Dedifferentiated amniotic fluid mesenchymal stem cell (primary cell): ENCODE measurements at regions not wholly inside any gene's neighbourhood (a gene's known extent, or its start where the extent isn't known, plus 50 kb on each side); places are given as distances from the start of the nearest gene placed in this dataset.
A peak's percentile ranks its signal among the peaks of the same experiment; 100 is the strongest.
"Not testable (repeated sequence)": the region's sequence is repeated elsewhere in the genome, so short reads cannot be mapped to it uniquely, and the experiment has no call there.

Experiments
- DNase-seq: peaks from one replicate; pipeline ENCODE4 v3.0.0-alpha.2; 2016; ENCODE audit errors: extremely low spot score

DNA sequence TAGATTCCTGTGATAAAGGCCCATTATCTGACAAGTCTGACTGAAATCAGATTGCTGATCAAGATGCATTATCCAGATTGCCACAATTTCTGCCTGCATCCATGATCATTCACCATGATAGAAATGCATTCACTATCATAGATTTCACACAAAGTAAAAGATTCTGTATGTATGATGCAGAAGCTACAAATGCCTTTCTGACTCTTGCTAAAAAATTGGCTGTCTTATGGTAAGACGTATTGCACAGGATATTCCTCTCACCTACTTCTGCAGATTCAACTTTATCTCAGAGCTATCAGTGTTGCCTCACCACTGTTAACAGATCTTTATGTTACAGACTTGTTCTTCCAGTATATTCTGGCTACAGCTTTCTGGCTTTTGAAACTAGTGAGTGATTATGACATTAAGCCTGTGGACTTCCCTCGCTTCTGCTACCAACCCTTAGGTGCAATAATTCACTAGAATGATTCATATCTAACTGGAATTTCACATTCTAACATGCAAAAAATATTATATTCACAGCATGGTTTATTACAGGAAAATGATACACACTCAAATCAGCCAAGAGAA, 955.3 kb downstream of the EPHA3 start:
- no peak for DNase-seq

- DNase-seq, result no peak
Observed at GRCh38 chr3:90068783-90069182, 961.4 kb downstream of the EPHA3 start.

GRCh38 chr3:90069748-90070147, 962.3 kb downstream of the EPHA3 start:
- DNase-seq, result no peak

- DNase-seq, result no peak
Observed at GRCh38 chr3:90076136-90076535, 968.7 kb downstream of the EPHA3 start.

GRCh38 chr3:90080988-90081387, 973.6 kb downstream of the EPHA3 start:
- no peak for DNase-seq

DNA sequence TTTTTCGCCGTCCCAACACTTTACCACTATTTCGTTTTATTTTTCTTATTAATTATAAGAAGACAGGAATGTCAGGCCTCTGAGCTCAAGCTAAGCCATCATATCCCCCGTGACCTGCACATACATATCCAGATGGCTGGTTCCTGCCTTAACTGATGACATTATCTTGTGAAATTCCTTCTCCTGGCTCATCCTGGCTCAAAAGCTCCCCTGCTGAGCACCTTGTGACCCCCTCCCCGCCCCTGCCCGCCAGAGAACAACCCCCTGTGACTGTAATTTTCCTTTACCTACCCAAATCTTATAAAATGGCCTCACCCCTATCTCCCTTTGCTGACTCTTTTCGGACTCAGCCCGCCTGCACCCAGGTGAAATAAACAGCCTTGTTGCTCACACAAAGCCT, 978.9 kb downstream of the EPHA3 start:
- DNase-seq, result not testable (repeated sequence)

GRCh38 chr3:90087703-90088102, 980.3 kb downstream of the EPHA3 start:
- DNase-seq, result no peak

DNA sequence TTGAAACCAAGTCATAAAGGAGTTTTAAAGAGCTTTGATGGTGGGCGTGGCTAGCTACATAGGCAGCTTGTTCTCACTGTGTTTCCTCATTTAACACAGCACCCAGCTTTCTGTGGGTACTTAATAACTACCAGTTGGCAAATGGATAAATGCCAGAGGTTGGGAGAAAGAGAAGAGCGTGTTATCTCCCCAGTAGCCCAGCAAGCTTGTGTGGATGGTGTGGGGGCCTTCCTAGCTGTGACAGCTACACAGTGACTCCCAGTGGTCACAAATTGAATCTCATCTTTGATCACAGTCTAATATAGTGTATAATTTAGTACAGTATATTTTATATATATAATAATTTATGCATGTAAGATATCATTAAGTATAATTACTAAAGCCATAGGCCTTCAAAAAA, 984.1 kb downstream of the EPHA3 start:
- peak; percentile 67 for DNase-seq

DNA sequence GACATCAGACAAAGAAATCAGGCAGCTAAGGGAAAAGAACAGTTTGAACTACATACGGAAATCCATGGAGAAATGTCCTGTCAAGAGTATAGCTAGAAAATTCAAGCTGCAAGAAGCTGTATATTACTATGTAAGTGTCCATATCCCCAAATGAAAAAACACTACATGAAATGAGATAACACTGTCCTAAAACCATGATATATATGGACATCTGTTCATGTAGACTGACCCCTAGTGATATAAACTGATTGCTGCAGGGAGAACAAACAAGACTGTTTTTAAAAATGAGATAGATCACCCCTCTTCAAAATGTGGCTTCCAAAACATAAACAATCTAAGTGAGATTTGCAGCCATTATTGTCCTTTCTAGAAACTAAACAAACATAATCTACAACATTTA, 985.6 kb downstream of the EPHA3 start:
- peak; percentile 17 for DNase-seq

DNA sequence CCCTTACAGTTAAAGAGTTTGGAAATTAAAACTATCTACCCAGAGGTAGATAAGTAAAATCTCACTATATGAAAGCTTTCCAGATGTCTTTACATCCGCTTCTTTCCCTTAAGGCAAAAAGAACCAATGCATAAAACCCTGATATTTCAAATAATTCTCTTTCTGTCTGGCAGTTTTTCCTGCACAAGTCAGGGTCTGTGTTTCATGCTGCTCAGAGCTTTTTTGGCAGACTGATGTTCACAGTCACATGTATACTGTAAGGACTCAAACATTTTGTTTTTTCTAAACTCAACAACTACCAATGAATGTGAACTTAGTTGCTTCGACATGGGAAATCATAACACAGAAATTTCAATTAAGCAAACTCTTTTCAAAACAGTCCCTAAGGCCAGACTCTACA, 988.4 kb downstream of the EPHA3 start:
- no peak for DNase-seq

- no peak for DNase-seq
Observed at GRCh38 chr3:90099493-90099892, 992.1 kb downstream of the EPHA3 start.

DNA sequence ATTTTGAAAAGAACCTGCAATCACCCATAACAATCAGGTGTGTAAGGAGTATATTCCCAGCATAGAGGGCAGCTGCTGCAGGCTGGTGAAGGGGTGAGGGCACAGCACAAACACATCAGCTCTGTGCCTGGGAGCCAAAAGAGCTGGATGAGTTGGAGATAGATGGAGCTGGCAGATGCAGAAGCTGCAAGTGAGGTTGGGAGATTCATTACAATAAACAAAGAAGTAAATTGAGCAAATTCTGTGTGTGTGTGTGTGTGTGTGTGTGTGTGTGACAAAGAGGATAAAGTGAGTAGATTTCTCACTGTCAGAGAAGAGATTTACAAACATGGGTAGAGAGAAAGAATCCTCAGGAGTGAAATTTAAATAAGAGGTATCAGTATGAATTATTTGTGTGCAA, 994.7 kb downstream of the EPHA3 start:
- no peak for DNase-seq

DNA sequence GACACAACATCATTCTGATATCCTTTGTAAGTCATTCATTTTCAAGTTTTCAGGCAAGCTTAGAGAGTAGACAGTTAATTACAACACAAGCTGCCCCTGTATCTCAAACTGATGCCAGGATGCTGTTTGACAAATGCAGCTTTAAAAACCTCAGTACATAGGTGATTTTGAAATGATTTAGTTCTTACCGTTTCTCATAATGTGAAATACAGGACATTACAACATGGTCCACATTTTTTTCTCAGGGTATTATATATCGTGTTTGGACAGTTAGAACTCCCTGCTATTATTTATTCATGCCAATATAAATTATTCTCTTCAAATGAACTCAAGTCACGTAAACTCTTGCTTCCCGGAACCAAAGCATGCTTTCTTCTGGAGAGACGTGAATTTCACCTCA, 1013.9 kb downstream of the EPHA3 start:
- no peak for DNase-seq

- no peak for DNase-seq
Observed at GRCh38 chr3:90128391-90128790, 1021.0 kb downstream of the EPHA3 start.

- DNase-seq, result no peak
Observed at GRCh38 chr3:90129730-90130129, 1022.3 kb downstream of the EPHA3 start.

DNA sequence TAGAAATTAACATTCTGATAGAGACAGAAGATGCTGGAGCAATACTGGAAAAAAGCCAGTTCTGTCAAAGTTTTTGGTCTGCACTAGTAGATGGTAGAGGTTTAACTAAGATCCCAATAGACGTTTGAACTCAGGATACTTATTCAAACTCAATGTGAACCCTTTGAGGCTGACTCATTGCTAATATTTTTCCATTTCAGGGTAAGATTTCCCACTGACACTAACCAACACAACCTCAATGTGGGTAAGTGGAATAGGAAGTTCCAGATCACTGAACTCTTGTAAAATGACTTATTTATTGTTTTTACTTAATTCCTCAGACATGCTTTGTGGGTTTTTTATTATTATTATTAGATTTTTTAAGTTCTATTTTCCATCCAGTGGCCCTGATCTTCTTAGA, 1024.8 kb downstream of the EPHA3 start:
- DNase-seq, result no peak

- no peak for DNase-seq
Observed at GRCh38 chr3:90134090-90134489, 1026.7 kb downstream of the EPHA3 start.

GRCh38 chr3:90136456-90137191, 1029.2 kb downstream of the EPHA3 start:
- no peak for DNase-seq

- no peak for DNase-seq
Observed at GRCh38 chr3:90145094-90145860, 1037.9 kb downstream of the EPHA3 start.

- DNase-seq, result no peak
Observed at GRCh38 chr3:90180096-90180495, 1072.7 kb downstream of the EPHA3 start.

GRCh38 chr3:90180543-90180942, 1073.1 kb downstream of the EPHA3 start:
- no peak for DNase-seq

GRCh38 chr3:90182291-90182976, 1075.0 kb downstream of the EPHA3 start:
- DNase-seq, result not testable (repeated sequence)
